Nephron (organoid): ENCODE measurements at regions not wholly inside any gene's neighbourhood (a gene's known extent, or its start where the extent isn't known, plus 50 kb on each side); places are given as distances from the start of the nearest gene placed in this dataset.
A peak's percentile ranks its signal among the peaks of the same experiment; 100 is the strongest.

Experiments
- H3K27ac Mint-ChIP-seq, 3 experiments: 2 replicates each; pipeline ENCODE4 v1.8.0; 2020; ENCODE audit warnings: mixed read lengths in 3 of 3, mild to moderate bottlenecking in 2 of 3, moderate library complexity in 1 of 3
- H3K27me3 Mint-ChIP-seq: 2 replicates; pipeline ENCODE4 v1.8.0; 2021; ENCODE audit warnings: low read depth, mild to moderate bottlenecking, moderate library complexity, mixed read lengths
- H3K36me3 Mint-ChIP-seq: 2 replicates; pipeline ENCODE4 v1.8.0; 2020; ENCODE audit warnings: low read depth, mixed read lengths
- H3K4me1 Mint-ChIP-seq: 2 replicates; pipeline ENCODE4 v1.8.0; 2020; ENCODE audit warnings: mixed read lengths
- H3K4me3 Mint-ChIP-seq, 3 experiments: 2 replicates each; pipeline ENCODE4 v1.8.0; 2020; ENCODE audit warnings: mild to moderate bottlenecking in 3 of 3, mixed read lengths in 3 of 3, moderate library complexity in 2 of 3
- H3K9me3 Mint-ChIP-seq: 2 replicates; pipeline ENCODE4 v1.8.0; 2020; ENCODE audit warnings: mixed read lengths
- CTCF ChIP-seq, 3 experiments: fragments of 200-600 bp; sonication (generic); IDR thresholded peaks; one replicate each; pipeline ENCODE4 v1.5.0; 2021; ENCODE audit warnings: antibody characterized with exemption in 3 of 3; ENCODE audit not compliant: unreplicated experiment in 3 of 3

GRCh38 chr5:111976705-111977435 lies 219.9 kb upstream of the NREP start:
- Mint-ChIP-seq H3K9me3 (no peaks in the 10 kb centered on the region), H3K4me3 (no peak overlapping the region), H3K36me3 (no peaks in the 10 kb centered on the region)

GRCh38 chr5:111975133-111975532 lies 218.1 kb upstream of the NREP start:
- H3K4me3 Mint-ChIP-seq: no peak overlapping the region
- H3K9me3 Mint-ChIP-seq: no peaks in the 10 kb centered on the region
- H3K4me1 Mint-ChIP-seq: peaks cover 42% of the 10 kb centered on the region
- H3K27me3 Mint-ChIP-seq: peaks cover 3% of the 10 kb centered on the region
- peak overlapping the region in 2 of 3 experiments; percentile 22 to 70 for H3K27ac Mint-ChIP-seq
- no peak for TF ChIP-seq CTCF (IDR thresholded peaks at IDR 0.05; ENCODE audit: unreplicated experiment in 3 of 3)
- no peaks in the 10 kb centered on the region for H3K36me3 Mint-ChIP-seq

More at GRCh38 chr5:111976705-111977435, 219.9 kb upstream of the NREP start:
- H3K27ac Mint-ChIP-seq: peak overlapping the region in 2 of 3 experiments; percentile 65 to 70
- H3K4me1 Mint-ChIP-seq: peaks cover 42% of the 10 kb centered on the region
- TF ChIP-seq CTCF (IDR thresholded peaks at IDR 0.05; ENCODE audit: unreplicated experiment in 3 of 3): no peak
- peaks cover 3% of the 10 kb centered on the region for H3K27me3 Mint-ChIP-seq

- no peaks in the 10 kb centered on the region for H3K9me3 Mint-ChIP-seq
These were observed 217.0 kb upstream of the NREP start for GRCh38 chr5:111973961-111974360.

GRCh38 chr5:111972548-111972947 lies 215.6 kb upstream of the NREP start:
- no peak for TF ChIP-seq CTCF (IDR thresholded peaks at IDR 0.05; ENCODE audit: unreplicated experiment in 3 of 3)
- Mint-ChIP-seq H3K9me3 (no peaks in the 10 kb centered on the region), H3K27ac (no peak overlapping the region)

More at GRCh38 chr5:111973961-111974360, 217.0 kb upstream of the NREP start:
- peaks cover 39% of the 10 kb centered on the region for H3K4me1 Mint-ChIP-seq
- H3K4me3 Mint-ChIP-seq: peak overlapping the region in 1 of 3 experiments; percentile 0
- TF ChIP-seq CTCF (IDR thresholded peaks at IDR 0.05; ENCODE audit: unreplicated experiment in 3 of 3): no peak
- peaks cover 3% of the 10 kb centered on the region for H3K27me3 Mint-ChIP-seq
- no peaks in the 10 kb centered on the region for H3K36me3 Mint-ChIP-seq
- peak overlapping the region; percentile 14 to 46 (median 37) for H3K27ac Mint-ChIP-seq

GRCh38 chr5:111972080-111972479 lies 215.1 kb upstream of the NREP start:
- no peak overlapping the region for H3K27ac Mint-ChIP-seq
- no peaks in the 10 kb centered on the region for H3K9me3 Mint-ChIP-seq
- no peaks in the 10 kb centered on the region for H3K36me3 Mint-ChIP-seq
- H3K4me1 Mint-ChIP-seq: peaks cover 49% of the 10 kb centered on the region
- TF ChIP-seq CTCF (IDR thresholded peaks at IDR 0.05; ENCODE audit: unreplicated experiment in 3 of 3): no peak
- H3K4me3 Mint-ChIP-seq: no peak overlapping the region
- peaks cover 3% of the 10 kb centered on the region for H3K27me3 Mint-ChIP-seq

More at GRCh38 chr5:111972548-111972947, 215.6 kb upstream of the NREP start:
- Mint-ChIP-seq H3K27me3 (peaks cover 3% of the 10 kb centered on the region), H3K4me1 (peaks cover 49% of the 10 kb centered on the region), H3K36me3 (no peaks in the 10 kb centered on the region), H3K4me3 (no peak overlapping the region)

GRCh38 chr5:111968459-111968858 lies 211.5 kb upstream of the NREP start:
- TF ChIP-seq CTCF (IDR thresholded peaks at IDR 0.05; ENCODE audit: unreplicated experiment in 3 of 3): no peak

More at GRCh38 chr5:111968459-111968858, 211.5 kb upstream of the NREP start:
- H3K9me3 Mint-ChIP-seq: no peaks in the 10 kb centered on the region
- H3K4me3 Mint-ChIP-seq: no peak overlapping the region
- peak overlapping the region in 2 of 3 experiments; percentile 68 to 86 for H3K27ac Mint-ChIP-seq
- H3K4me1 Mint-ChIP-seq: peaks cover 14% of the 10 kb centered on the region
- H3K27me3 Mint-ChIP-seq: no peaks in the 10 kb centered on the region
- H3K36me3 Mint-ChIP-seq: no peaks in the 10 kb centered on the region
